ENCODE measurements at regions not wholly inside any gene's neighbourhood (a gene's known extent, or its start where the extent isn't known, plus 50 kb on each side); places are given as distances from the start of the nearest gene placed in this dataset.

DNA sequence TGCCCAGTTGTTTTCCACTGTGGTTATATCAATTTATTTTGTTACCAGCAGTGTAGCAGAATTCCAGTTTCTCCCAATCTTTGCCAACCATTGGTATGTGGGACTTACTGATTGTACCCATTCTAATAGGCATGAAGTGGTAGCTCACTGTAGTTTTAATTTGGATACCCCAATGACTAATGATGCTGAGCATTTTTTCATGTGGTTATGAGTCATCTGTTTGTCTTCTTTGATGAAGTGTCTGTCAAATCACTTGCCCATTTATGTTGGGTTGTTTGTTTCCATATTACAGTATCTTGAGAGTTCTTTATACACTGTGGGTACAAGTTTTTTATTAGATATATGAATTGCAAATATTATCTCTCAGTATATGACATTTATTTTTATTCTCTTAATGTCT lies 644.3 kb downstream of the NR2F2 start:
- no peak overlapping the region for H3K9ac ChIP-seq (ENCODE audit: control insufficient read depth, extremely low read depth, insufficient read depth, low read length)
- H4K20me1 ChIP-seq (ENCODE audit: control insufficient read depth, extremely low read depth, insufficient read depth, low read length): no peaks in the 10 kb centered on the region
- FAIRE-seq: no peak
- no peak overlapping the region for H3K27ac ChIP-seq (ENCODE audit: control insufficient read depth, insufficient read depth, low read length)
- TF ChIP-seq, protein P1, sequence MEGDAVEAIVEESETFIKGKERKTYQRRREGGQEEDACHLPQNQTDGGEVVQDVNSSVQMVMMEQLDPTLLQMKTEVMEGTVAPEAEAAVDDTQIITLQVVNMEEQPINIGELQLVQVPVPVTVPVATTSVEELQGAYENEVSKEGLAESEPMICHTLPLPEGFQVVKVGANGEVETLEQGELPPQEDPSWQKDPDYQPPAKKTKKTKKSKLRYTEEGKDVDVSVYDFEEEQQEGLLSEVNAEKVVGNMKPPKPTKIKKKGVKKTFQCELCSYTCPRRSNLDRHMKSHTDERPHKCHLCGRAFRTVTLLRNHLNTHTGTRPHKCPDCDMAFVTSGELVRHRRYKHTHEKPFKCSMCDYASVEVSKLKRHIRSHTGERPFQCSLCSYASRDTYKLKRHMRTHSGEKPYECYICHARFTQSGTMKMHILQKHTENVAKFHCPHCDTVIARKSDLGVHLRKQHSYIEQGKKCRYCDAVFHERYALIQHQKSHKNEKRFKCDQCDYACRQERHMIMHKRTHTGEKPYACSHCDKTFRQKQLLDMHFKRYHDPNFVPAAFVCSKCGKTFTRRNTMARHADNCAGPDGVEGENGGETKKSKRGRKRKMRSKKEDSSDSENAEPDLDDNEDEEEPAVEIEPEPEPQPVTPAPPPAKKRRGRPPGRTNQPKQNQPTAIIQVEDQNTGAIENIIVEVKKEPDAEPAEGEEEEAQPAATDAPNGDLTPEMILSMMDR (optimal IDR thresholded peaks at IDR 0.05 in 1 of 3, IDR thresholded peaks at IDR 0.05 in 1 of 3, conservative IDR thresholded peaks at IDR 0.05 in 1 of 3; ENCODE audit: extremely low read depth in 1 of 3, insufficient read depth in 2 of 3, low read length in 3 of 3): no peak
- no peak for TF ChIP-seq EZH2 (IDR thresholded peaks at IDR 0.05; ENCODE audit: low read length)
- H3K4me3 ChIP-seq (ENCODE audit: control insufficient read depth in 2 of 3, extremely low read depth in 1 of 3, insufficient read depth in 2 of 3, low read depth in 1 of 3, low read length in 3 of 3): no peak overlapping the region
- H3K36me3 ChIP-seq (ENCODE audit: control insufficient read depth in 2 of 2, extremely low read depth in 1 of 2, insufficient read depth in 2 of 2, low read length in 2 of 2): no peaks in the 10 kb centered on the region
- no peaks in the 10 kb centered on the region for H3K79me2 ChIP-seq (ENCODE audit: control insufficient read depth, insufficient read depth, low read length)
- no peaks in the 10 kb centered on the region for H3K4me1 ChIP-seq (ENCODE audit: control insufficient read depth, extremely low read depth, insufficient read depth, low read length)
- dilution Hi-C loops (cut with MboI; ENCODE audit: extremely low pct_ligation_motif_present, low sequenced_read_pairs): no loop called here
- no peaks in the 10 kb centered on the region for H3K27me3 ChIP-seq (ENCODE audit: control insufficient read depth, extremely low read depth, insufficient read depth, low read length)
- DNase-seq (ENCODE audit: low read depth, low spot score): no peak
- no peak overlapping the region for H2AFZ ChIP-seq (ENCODE audit: control insufficient read depth, low read length)
- no peaks in the 10 kb centered on the region for H3K9me3 ChIP-seq (ENCODE audit: control insufficient read depth, low read depth, low read length)
- H3K9me1 ChIP-seq (ENCODE audit: control insufficient read depth, extremely low read depth, insufficient read depth, low read length): no peaks in the 10 kb centered on the region
- no peak overlapping the region for H3K4me2 ChIP-seq (ENCODE audit: control insufficient read depth, extremely low read depth, insufficient read depth, low read depth, low read length)

- Histone ChIP-seq H3K4me1 (ENCODE audit: control insufficient read depth, extremely low read depth, insufficient read depth, low read length) (no peaks in the 10 kb centered on the region), H3K9ac (ENCODE audit: control insufficient read depth, extremely low read depth, insufficient read depth, low read length) (no peak overlapping the region), H4K20me1 (ENCODE audit: control insufficient read depth, extremely low read depth, insufficient read depth, low read length) (no peaks in the 10 kb centered on the region), H3K27ac (ENCODE audit: control insufficient read depth, insufficient read depth, low read length) (no peak overlapping the region), H3K79me2 (ENCODE audit: control insufficient read depth, insufficient read depth, low read length) (no peaks in the 10 kb centered on the region), H3K9me1 (ENCODE audit: control insufficient read depth, extremely low read depth, insufficient read depth, low read length) (no peaks in the 10 kb centered on the region), H3K27me3 (ENCODE audit: control insufficient read depth, extremely low read depth, insufficient read depth, low read length) (no peaks in the 10 kb centered on the region), H2AFZ (ENCODE audit: control insufficient read depth, low read length) (no peak overlapping the region), H3K9me3 (ENCODE audit: control insufficient read depth, low read depth, low read length) (no peaks in the 10 kb centered on the region), H3K36me3 (ENCODE audit: control insufficient read depth in 2 of 2, extremely low read depth in 1 of 2, insufficient read depth in 2 of 2, low read length in 2 of 2) (no peaks in the 10 kb centered on the region), H3K4me2 (ENCODE audit: control insufficient read depth, extremely low read depth, insufficient read depth, low read depth, low read length) (no peak overlapping the region), H3K4me3 (ENCODE audit: control insufficient read depth in 2 of 3, extremely low read depth in 1 of 3, insufficient read depth in 2 of 3, low read depth in 1 of 3, low read length in 3 of 3) (no peak overlapping the region)
- DNase-seq (ENCODE audit: low read depth, low spot score): no peak
- dilution Hi-C loops (cut with MboI; ENCODE audit: extremely low pct_ligation_motif_present, low sequenced_read_pairs): no loop called here
- no peak for FAIRE-seq
- no peak for TF ChIP-seq EZH2 (IDR thresholded peaks at IDR 0.05; ENCODE audit: low read length)
- TF ChIP-seq, protein P1 (optimal IDR thresholded peaks at IDR 0.05 in 1 of 3, IDR thresholded peaks at IDR 0.05 in 1 of 3, conservative IDR thresholded peaks at IDR 0.05 in 1 of 3; ENCODE audit: extremely low read depth in 1 of 3, insufficient read depth in 2 of 3, low read length in 3 of 3): no peak
These were observed 647.4 kb downstream of the NR2F2 start for GRCh38 chr15:96977886-96978285.
